ENCODE measurements at regions not wholly inside any gene's neighbourhood (a gene's known extent, or its start where the extent isn't known, plus 50 kb on each side); places are given as distances from the start of the nearest gene placed in this dataset.
"Not testable (repeated sequence)": the region's sequence is repeated elsewhere in the genome, so short reads cannot be mapped to it uniquely, and the experiment has no call there.

- intact Hi-C loops (cut with micrococcal nuclease); H3K36me3 Mint-ChIP-seq (ENCODE audit: insufficient read depth, unreplicated experiment); DNase-seq (ENCODE audit: unreplicated experiment); H3K4me3 Mint-ChIP-seq (ENCODE audit: unreplicated experiment); BruUV-seq (replicated peaks); H3K9me3 Mint-ChIP-seq (ENCODE audit: unreplicated experiment); H3K4me1 Mint-ChIP-seq (ENCODE audit: insufficient read depth, unreplicated experiment); H3K27ac Mint-ChIP-seq (ENCODE audit: low read depth, unreplicated experiment); H3K27me3 Mint-ChIP-seq (ENCODE audit: insufficient read depth, unreplicated experiment); POLR2A ChIA-PET; CTCF ChIA-PET: not testable (repeated sequence)
Measured at GRCh38 chr17:13659051-13659450, 57.3 kb upstream of the HS3ST3A1 start.

- no peak for TF ChIP-seq CTCF (IDR thresholded peaks at IDR 0.05; ENCODE audit: unreplicated experiment)
- intact Hi-C loops (cut with micrococcal nuclease): no loop called here
- CTCF ChIA-PET: interaction anchor here (0.6 to 1.0 kb wide), 3 partner anchors 63 to 126 kb away, joined by 3 to 4 read pairs (median 3); no protein-coding TSS in a partner anchor
- no peaks in the 10 kb centered on the region for H3K36me3 Mint-ChIP-seq (ENCODE audit: insufficient read depth, unreplicated experiment)
- POLR2A ChIA-PET: interaction anchor here (0.5 kb wide), 1 partner anchor 250 kb away, joined by 4 read pairs; no protein-coding TSS in a partner anchor
- no peaks in the 10 kb centered on the region for H3K27me3 Mint-ChIP-seq (ENCODE audit: insufficient read depth, unreplicated experiment)
- DNase-seq (ENCODE audit: unreplicated experiment): no peak
- no peak overlapping the region for H3K4me3 Mint-ChIP-seq (ENCODE audit: unreplicated experiment)
- H3K9me3 Mint-ChIP-seq (ENCODE audit: unreplicated experiment): no peaks in the 10 kb centered on the region
- BruUV-seq (replicated peaks): no TSS peak
- H3K4me1 Mint-ChIP-seq (ENCODE audit: insufficient read depth, unreplicated experiment): no peaks in the 10 kb centered on the region
- no peak overlapping the region for H3K27ac Mint-ChIP-seq (ENCODE audit: low read depth, unreplicated experiment)
Measured at GRCh38 chr17:13665872-13666635, 64.3 kb upstream of the HS3ST3A1 start.

- POLR2A ChIA-PET: interaction anchor here (0.6 to 0.7 kb wide), 2 partner anchors 116 to 1497 kb away, joined by 3 read pairs; no protein-coding TSS in a partner anchor
- Mint-ChIP-seq H3K27ac (ENCODE audit: low read depth, unreplicated experiment) (no peak overlapping the region), H3K4me3 (ENCODE audit: unreplicated experiment) (no peak overlapping the region), H3K36me3 (ENCODE audit: insufficient read depth, unreplicated experiment) (no peaks in the 10 kb centered on the region), H3K9me3 (ENCODE audit: unreplicated experiment) (no peaks in the 10 kb centered on the region), H3K27me3 (ENCODE audit: insufficient read depth, unreplicated experiment) (no peaks in the 10 kb centered on the region), H3K4me1 (ENCODE audit: insufficient read depth, unreplicated experiment) (peaks cover 14% of the 10 kb centered on the region)
- no peak for TF ChIP-seq CTCF (IDR thresholded peaks at IDR 0.05; ENCODE audit: unreplicated experiment)
- no TSS peak for BruUV-seq (replicated peaks)
- no peak for DNase-seq (ENCODE audit: unreplicated experiment)
- intact Hi-C loops (cut with micrococcal nuclease): no loop called here
- CTCF ChIA-PET: interaction anchor here (0.6 kb wide), 1 partner anchor 527 kb away, joined by 3 read pairs; no protein-coding TSS in a partner anchor
Measured at GRCh38 chr17:13671341-13671740, 69.6 kb upstream of the HS3ST3A1 start.

- Mint-ChIP-seq H3K9me3 (ENCODE audit: unreplicated experiment) (no peaks in the 10 kb centered on the region), H3K4me3 (ENCODE audit: unreplicated experiment) (no peak overlapping the region), H3K27me3 (ENCODE audit: insufficient read depth, unreplicated experiment) (no peaks in the 10 kb centered on the region), H3K27ac (ENCODE audit: low read depth, unreplicated experiment) (no peak overlapping the region), H3K36me3 (ENCODE audit: insufficient read depth, unreplicated experiment) (no peaks in the 10 kb centered on the region), H3K4me1 (ENCODE audit: insufficient read depth, unreplicated experiment) (peaks cover 14% of the 10 kb centered on the region)
- ChIA-PET POLR2A (interaction anchor here (0.6 to 0.7 kb wide), 2 partner anchors 116 to 1497 kb away, joined by 3 read pairs; no protein-coding TSS in a partner anchor), CTCF (interaction anchor here (0.6 kb wide), 1 partner anchor 527 kb away, joined by 3 read pairs; no protein-coding TSS in a partner anchor)
- no TSS peak for BruUV-seq (replicated peaks)
- TF ChIP-seq CTCF (IDR thresholded peaks at IDR 0.05; ENCODE audit: unreplicated experiment): no peak
- intact Hi-C loops (cut with micrococcal nuclease): no loop called here
- peak; percentile 83 for DNase-seq (ENCODE audit: unreplicated experiment)
Measured at GRCh38 chr17:13671771-13672170, 70.0 kb upstream of the HS3ST3A1 start.

Measured in MCF 10A (cell line).